Esophagus squamous epithelium (tissue), 5 donors: ENCODE measurements at regions not wholly inside any gene's neighbourhood (a gene's known extent, or its start where the extent isn't known, plus 50 kb on each side); places are given as distances from the start of the nearest gene placed in this dataset.
A peak's percentile ranks its signal among the peaks of the same experiment; 100 is the strongest.

ENCODE experiments used
- DNase-seq: peaks from one replicate; lab custom pipeline; 2025; lab: John Stamatoyannopoulos, UW
- H3K27ac ChIP-seq, 4 donors: fragments of 200-600 bp; sonication (generic); one replicate each; pipeline ENCODE4 v1.5.1; 2016 to 2019; ENCODE audit warnings: mild to moderate bottlenecking in 1 of 4
- H3K27me3 ChIP-seq, 4 donors: fragments of 200-600 bp; sonication (generic); 1 replicate in 3 of 4; 2 replicates in 1 of 4; pipeline versions ENCODE4 v1.5.1 to v1.6.0; 2017 to 2021; ENCODE audit warnings: antibody characterized with exemption in 1 of 4
- H3K36me3 ChIP-seq, 3 donors: fragments of 200-600 bp; sonication (generic); one replicate each; pipeline ENCODE4 v1.5.1; 2016 to 2019
- H3K4me1 ChIP-seq, 3 donors: fragments of 200-600 bp; sonication (generic); one replicate each; pipeline ENCODE4 v1.5.1; 2017 to 2019
- H3K4me3 ChIP-seq, 4 donors: fragments of 200-600 bp; sonication (generic); 1 replicate in 3 of 4; 2 replicates in 1 of 4; pipeline ENCODE4 v1.5.1; 2016 to 2019; ENCODE audit warnings: mild to moderate bottlenecking in 2 of 4, moderate library complexity in 1 of 4
- H3K9me3 ChIP-seq, 3 donors: fragments of 200-600 bp; sonication (generic); one replicate each; pipeline ENCODE4 v1.5.1; 2016 to 2019
- POLR2A ChIP-seq, 4 donors: fragments of 450-650 bp; IDR thresholded peaks; one replicate each; pipeline ENCODE4 v1.6.1; 2017; ENCODE audit warnings: antibody characterized with exemption in 4 of 4, mild to moderate bottlenecking in 4 of 4, moderate library complexity in 3 of 4
- WGBS, 2 donors: methylation state at CpG; one replicate each; pipeline ENCODE4 v1.1.5; 2018; 5-methylcytosine and 5-hydroxymethylcytosine counted together
- intact Hi-C: fragments of 100-400 bp; cut with DNase I; formaldehyde crosslinking; loops from one replicate; pipeline ENCODE4 v1.15.0; 2022
- TF ChIP-seq, protein P1 (sequence below), 6 experiments: fragments of 450-650 bp in 4 of 6; fragments of 200-600 bp in 2 of 6; sonication (generic) in 2 of 6; IDR thresholded peaks; one replicate each; pipeline ENCODE4 v1.5.1; 2016 to 2019; ENCODE audit warnings: antibody characterized with exemption in 6 of 6, mild to moderate bottlenecking in 4 of 6, moderate library complexity in 4 of 6
- donor health status: DM: yes; HTN: yes; CAD: no.

DNA sequence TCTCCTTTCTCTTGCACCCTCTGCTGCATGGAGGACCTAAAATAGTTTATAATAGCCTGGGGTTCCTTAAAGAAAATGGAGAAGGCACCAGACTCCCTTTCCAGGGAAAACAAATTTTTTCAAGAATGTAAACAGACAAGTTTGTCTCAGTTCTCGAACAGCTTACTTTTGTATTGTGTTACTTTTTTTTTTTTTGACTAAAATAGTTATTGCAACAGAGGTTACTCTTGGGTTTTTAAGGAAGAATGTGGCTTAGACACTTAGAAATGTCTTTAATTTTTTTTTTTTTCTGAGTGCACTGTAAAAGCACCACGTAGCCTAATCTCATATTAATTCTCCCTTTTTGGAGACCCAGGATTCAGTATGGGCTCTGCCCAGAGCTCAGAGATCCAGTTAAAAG, 148.7 kb upstream of the CARMIL1 start:
- TF ChIP-seq POLR2A (IDR thresholded peaks at IDR 0.05): no peak
- TF ChIP-seq, protein P1, sequence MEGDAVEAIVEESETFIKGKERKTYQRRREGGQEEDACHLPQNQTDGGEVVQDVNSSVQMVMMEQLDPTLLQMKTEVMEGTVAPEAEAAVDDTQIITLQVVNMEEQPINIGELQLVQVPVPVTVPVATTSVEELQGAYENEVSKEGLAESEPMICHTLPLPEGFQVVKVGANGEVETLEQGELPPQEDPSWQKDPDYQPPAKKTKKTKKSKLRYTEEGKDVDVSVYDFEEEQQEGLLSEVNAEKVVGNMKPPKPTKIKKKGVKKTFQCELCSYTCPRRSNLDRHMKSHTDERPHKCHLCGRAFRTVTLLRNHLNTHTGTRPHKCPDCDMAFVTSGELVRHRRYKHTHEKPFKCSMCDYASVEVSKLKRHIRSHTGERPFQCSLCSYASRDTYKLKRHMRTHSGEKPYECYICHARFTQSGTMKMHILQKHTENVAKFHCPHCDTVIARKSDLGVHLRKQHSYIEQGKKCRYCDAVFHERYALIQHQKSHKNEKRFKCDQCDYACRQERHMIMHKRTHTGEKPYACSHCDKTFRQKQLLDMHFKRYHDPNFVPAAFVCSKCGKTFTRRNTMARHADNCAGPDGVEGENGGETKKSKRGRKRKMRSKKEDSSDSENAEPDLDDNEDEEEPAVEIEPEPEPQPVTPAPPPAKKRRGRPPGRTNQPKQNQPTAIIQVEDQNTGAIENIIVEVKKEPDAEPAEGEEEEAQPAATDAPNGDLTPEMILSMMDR (IDR thresholded peaks at IDR 0.05): no peak
- Histone ChIP-seq H3K27ac (peak overlapping the region in 1 of 4 donors; percentile 57), H3K27me3 (no peaks in the 10 kb centered on the region), H3K9me3 (no peaks in the 10 kb centered on the region), H3K4me3 (no peak overlapping the region), H3K36me3 (peaks cover 0 to 6% (median 0%) of the 10 kb centered on the region in 3 donors), H3K4me1 (peaks cover 0 to 42% (median 10%) of the 10 kb centered on the region in 3 donors)
- intact Hi-C loops: no loop called here
- WGBS, 2 donors: 20 to 32% methylated on average over 2 of the region's 2 CpGs
- no peak for DNase-seq

DNA sequence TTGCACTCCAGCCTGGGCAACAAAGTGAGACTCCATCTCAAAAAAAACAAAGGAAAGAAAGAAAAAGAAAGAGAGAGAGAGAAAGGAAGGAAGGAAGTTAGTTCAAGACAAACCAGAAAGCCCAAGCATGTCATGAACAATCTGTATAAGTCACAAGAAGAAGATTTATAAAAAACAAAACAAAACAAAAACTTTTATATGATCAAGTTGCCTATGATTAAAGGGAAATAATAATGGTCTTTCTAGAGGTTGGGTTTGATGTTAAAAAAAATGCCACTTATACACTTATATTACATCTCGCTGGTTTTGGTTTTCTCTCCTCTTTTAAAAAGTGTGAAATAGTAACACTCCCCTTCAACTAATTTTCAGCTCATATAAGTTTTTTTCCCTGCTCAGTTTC, 146.2 kb upstream of the CARMIL1 start:
- DNase-seq: no peak
- Histone ChIP-seq H3K4me1 (peaks cover 0 to 52% (median 12%) of the 10 kb centered on the region in 3 donors), H3K4me3 (peak overlapping the region in 1 of 4 donors; percentile 2), H3K27ac (peak overlapping the region in 2 of 4 donors; percentile 15 to 23), H3K9me3 (no peaks in the 10 kb centered on the region), H3K36me3 (no peaks in the 10 kb centered on the region), H3K27me3 (no peaks in the 10 kb centered on the region)
- intact Hi-C loops: no loop called here
- WGBS, 2 donors: 96% methylated on average over 1 of the region's 1 CpG
- no peak for TF ChIP-seq POLR2A (IDR thresholded peaks at IDR 0.05)
- TF ChIP-seq, protein P1 (IDR thresholded peaks at IDR 0.05): no peak

DNA sequence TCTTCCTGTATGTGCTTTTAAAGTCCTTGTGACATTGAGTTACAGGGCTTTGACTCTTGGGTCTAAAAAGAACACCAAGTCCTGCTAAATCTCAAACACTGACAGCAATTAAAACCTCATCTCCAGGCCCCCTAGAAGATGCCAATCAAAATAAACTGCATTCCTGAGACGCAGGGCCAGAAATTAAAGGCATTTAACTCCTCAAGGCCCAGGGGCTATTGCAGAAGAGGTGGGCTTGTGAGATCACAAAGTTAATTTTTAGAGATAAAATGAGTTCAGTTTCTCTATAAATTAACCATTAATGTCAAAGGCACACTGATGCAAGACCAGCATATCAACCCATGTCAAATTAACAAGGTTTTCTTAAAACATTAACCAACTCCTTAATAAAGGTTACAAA, 145.6 kb upstream of the CARMIL1 start:
- no peak for TF ChIP-seq POLR2A (IDR thresholded peaks at IDR 0.05)
- intact Hi-C loops: no loop called here
- Histone ChIP-seq H3K27ac (peak overlapping the region in 3 of 4 donors; percentile 15 to 32 (median 23)), H3K4me1 (peaks cover 0 to 54% (median 12%) of the 10 kb centered on the region in 3 donors), H3K9me3 (no peaks in the 10 kb centered on the region), H3K27me3 (no peaks in the 10 kb centered on the region), H3K4me3 (peak overlapping the region in 1 of 4 donors; percentile 2), H3K36me3 (no peaks in the 10 kb centered on the region)
- no peak for DNase-seq
- WGBS, 2 donors: 57 to 75% methylated on average over 1 of the region's 1 CpG

DNA sequence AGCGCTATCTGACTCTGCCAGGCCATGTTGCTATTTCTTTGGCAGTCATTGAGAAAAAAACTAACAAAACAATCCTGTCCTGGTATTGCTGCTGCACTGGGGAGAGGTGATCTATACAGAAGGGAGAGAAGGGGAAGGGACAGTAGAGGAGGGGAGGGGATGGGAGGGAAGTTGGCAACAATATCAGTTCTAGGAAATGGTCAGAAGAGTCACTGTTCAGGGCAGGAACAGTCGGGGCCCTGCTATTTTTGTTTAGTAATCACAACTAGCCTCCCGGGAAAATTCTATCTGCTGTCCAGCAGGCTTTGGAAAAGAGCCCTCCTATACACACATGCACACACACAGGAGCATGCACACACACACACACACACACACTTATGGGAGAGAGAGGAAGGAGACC, 142.3 kb upstream of the CARMIL1 start:
- H3K4me3 ChIP-seq: peak overlapping the region in 3 of 4 donors; percentile 43 to 72 (median 46)
- H3K9me3 ChIP-seq: no peaks in the 10 kb centered on the region
- peaks cover 6 to 49% (median 6%) of the 10 kb centered on the region in 3 donors for H3K4me1 ChIP-seq
- 46 to 51% methylated on average over 1 to 3 of the region's 3 CpGs for WGBS, 2 donors
- H3K27me3 ChIP-seq: no peaks in the 10 kb centered on the region
- H3K36me3 ChIP-seq: no peaks in the 10 kb centered on the region
- TF ChIP-seq POLR2A (IDR thresholded peaks at IDR 0.05): peak in 1 of 4 donors; percentile 22
- TF ChIP-seq, protein P1 (IDR thresholded peaks at IDR 0.05): no peak
- H3K27ac ChIP-seq: peak overlapping the region; percentile 43 to 96 (median 89)
- no peak for DNase-seq
- intact Hi-C loops: no loop called here

DNA sequence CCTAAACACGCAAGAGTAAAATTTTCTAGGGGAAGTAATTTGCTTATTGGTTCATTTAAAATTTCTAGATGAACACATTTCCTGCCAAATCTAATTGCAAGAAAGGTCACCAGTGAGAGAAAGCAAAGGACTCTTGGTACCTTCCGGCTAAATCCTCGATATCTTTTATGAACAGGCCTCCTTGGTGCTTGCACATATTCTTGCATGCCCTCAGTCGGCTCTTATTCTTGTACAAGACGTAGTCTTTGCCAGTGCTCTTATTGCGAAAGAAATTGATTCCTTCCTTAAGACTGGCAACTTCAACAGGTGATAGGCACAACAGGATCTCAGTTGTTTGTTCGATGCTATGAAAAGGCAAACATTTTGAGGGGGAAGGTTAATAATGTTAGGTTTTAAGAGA, 141.7 kb upstream of the CARMIL1 start:
- WGBS, 2 donors: 48 to 54% methylated on average over 7 of the region's 7 CpGs

More for the DNA sequence above, 141.7 kb upstream of the CARMIL1 start:
- peaks cover 5 to 49% (median 6%) of the 10 kb centered on the region in 3 donors for H3K4me1 ChIP-seq
- DNase-seq: no peak
- intact Hi-C loops: no loop called here
- peak overlapping the region; percentile 29 to 72 (median 44) for H3K4me3 ChIP-seq
- no peaks in the 10 kb centered on the region for H3K36me3 ChIP-seq
- peak overlapping the region; percentile 76 to 96 (median 89) for H3K27ac ChIP-seq
- H3K27me3 ChIP-seq: no peaks in the 10 kb centered on the region
- H3K9me3 ChIP-seq: no peaks in the 10 kb centered on the region
- no peak for TF ChIP-seq POLR2A (IDR thresholded peaks at IDR 0.05)
- TF ChIP-seq, protein P1 (IDR thresholded peaks at IDR 0.05): no peak
